Neural cell (in vitro differentiated cells): ENCODE measurements at regions not wholly inside any gene's neighbourhood (a gene's known extent, or its start where the extent isn't known, plus 50 kb on each side); places are given as distances from the start of the nearest gene placed in this dataset.

Experiments used
- CTCF ChIP-seq: fragments of 450-650 bp; IDR thresholded peaks from 2 replicates; pipeline ENCODE4 v1.5.1; 2014; ENCODE audit warnings: antibody characterized with exemption, mild to moderate bottlenecking, moderate library complexity; ENCODE audit not compliant: poor library complexity, severe bottlenecking
- EZH2 ChIP-seq: fragments of 200-600, 300-800 bp; shearing (Covaris generic), sonication (generic); IDR thresholded peaks from 2 replicates; pipeline ENCODE4 v1.6.1; 2014; ENCODE audit warnings: antibody characterized with exemption, low read length, borderline replicate concordance, mild to moderate bottlenecking; ENCODE audit not compliant: insufficient read depth, poor library complexity, severe bottlenecking

- TF ChIP-seq CTCF (no peak), EZH2 (no peak)
Measured at GRCh38 chr6:113350461-113350860, 506.7 kb upstream of the MARCKS start.
